Common myeloid progenitor, CD34-positive (primary cell): ENCODE measurements at regions not wholly inside any gene's neighbourhood (a gene's known extent, or its start where the extent isn't known, plus 50 kb on each side); places are given as distances from the start of the nearest gene placed in this dataset.

Experiments
- CTCF ChIA-PET: fragments of 350-600 bp; sonication (Branson Sonifier 250); formaldehyde crosslinking; loops from one replicate; lab custom pipeline; 2021; ENCODE audit warnings: antibody characterized with exemption; lab: Charles Lee
- POLR2A ChIA-PET: fragments of 350-600 bp; sonication (Branson Sonifier 250); formaldehyde crosslinking; loops from one replicate; lab custom pipeline; 2021; ENCODE audit warnings: antibody characterized with exemption; lab: Charles Lee
- DNase-seq, 3 donors: peaks; one replicate each; pipeline versions ENCODE4 v3.0.0 to v3.0.0-alpha.2; 2013
- H3K27ac ChIP-seq, 2 experiments: 1 replicate in 1 of 2; 2 replicates in 1 of 2; pipeline ENCODE4 v1.7.0; 2013; ENCODE audit warnings: inconsistent platforms in 2 of 2, low read length in 2 of 2, mild to moderate bottlenecking in 2 of 2, low read depth in 1 of 2, moderate library complexity in 1 of 2; ENCODE audit not compliant: severe bottlenecking in 2 of 2, insufficient read depth in 1 of 2, poor library complexity in 1 of 2
- H3K27me3 ChIP-seq, 5 experiments: replicated peaks in 2 of 5; 1 replicate in 3 of 5; 2 replicates in 2 of 5; pipeline versions ENCODE4 v1.6.1 to v1.7.0; 2013; ENCODE audit warnings: low read length in 4 of 5, mild to moderate bottlenecking in 2 of 5, moderate library complexity in 2 of 5, inconsistent platforms in 1 of 5; ENCODE audit not compliant: insufficient read depth in 5 of 5, control insufficient read depth in 4 of 5
- H3K36me3 ChIP-seq, 4 experiments: 1 replicate in 2 of 4; 2 replicates in 2 of 4; pipeline versions ENCODE4 v1.6.1 to v1.7.0; 2013; ENCODE audit warnings: low read length in 3 of 4, control low read depth in 1 of 4, mild to moderate bottlenecking in 1 of 4; ENCODE audit not compliant: control insufficient read depth in 4 of 4, insufficient read depth in 4 of 4
- H3K4me1 ChIP-seq, 4 experiments: 1 replicate in 3 of 4; 2 replicates in 1 of 4; pipeline versions ENCODE4 v1.6.1 to v1.7.1; 2013; ENCODE audit warnings: low read length in 3 of 4, mild to moderate bottlenecking in 3 of 4, control low read depth in 1 of 4, inconsistent platforms in 1 of 4, moderate library complexity in 1 of 4; ENCODE audit not compliant: control insufficient read depth in 4 of 4, insufficient read depth in 4 of 4; ENCODE audit errors: control extremely low read depth in 1 of 4
- H3K4me3 ChIP-seq, 7 experiments: 1 replicate in 4 of 7; 2 replicates in 3 of 7; pipeline versions ENCODE4 v1.5.1 to v1.7.0; 2013; ENCODE audit warnings: mild to moderate bottlenecking in 7 of 7, low read length in 6 of 7, moderate library complexity in 6 of 7, inconsistent platforms in 2 of 7, low read depth in 2 of 7, control low read depth in 1 of 7; ENCODE audit not compliant: insufficient read depth in 4 of 7, control insufficient read depth in 1 of 7; ENCODE audit errors: extremely low read depth in 1 of 7
- H3K9me3 ChIP-seq, 5 experiments: 1 replicate in 4 of 5; 2 replicates in 1 of 5; pipeline versions ENCODE4 v1.6.1 to v1.7.1; 2013; ENCODE audit warnings: low read length in 4 of 5, mild to moderate bottlenecking in 2 of 5, inconsistent platforms in 1 of 5, low read depth in 1 of 5, moderate library complexity in 1 of 5; ENCODE audit not compliant: control insufficient read depth in 4 of 5, insufficient read depth in 2 of 5; ENCODE audit errors: control extremely low read depth in 1 of 5
- WGBS: methylation state at CpG from one replicate; pipeline ENCODE4 v1.1.5; 2013; ENCODE audit not compliant: insufficient coverage; 5-methylcytosine and 5-hydroxymethylcytosine counted together

DNA sequence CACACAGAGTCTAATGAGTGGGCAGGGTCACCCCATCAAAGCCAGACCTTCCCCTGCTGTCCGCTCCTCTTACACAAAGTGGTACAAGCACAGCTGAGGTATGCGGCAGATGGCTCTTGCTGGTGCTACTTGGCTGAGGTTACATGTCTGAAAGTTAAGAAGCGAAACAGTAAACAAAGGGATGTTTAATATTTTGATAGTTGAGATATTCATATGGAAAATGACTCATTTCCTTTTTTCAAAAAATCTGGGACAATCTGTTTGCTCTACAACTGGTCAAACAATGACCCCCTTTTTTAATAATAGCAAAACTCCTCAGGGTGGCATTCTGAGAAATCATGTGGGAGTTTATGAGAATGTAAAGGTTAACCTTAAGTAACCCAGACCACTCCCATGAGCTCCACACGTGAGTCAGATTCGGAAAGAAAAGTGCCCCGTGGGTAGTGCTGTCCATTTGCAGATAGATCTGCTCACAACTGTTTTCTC, 245.3 kb downstream of the TBXT start:
- Histone ChIP-seq H3K4me3 (no peak overlapping the region), H3K27me3 (peaks cover 0 to 6% (median 0%) of the 10 kb centered on the region in 5 experiments), H3K4me1 (no peaks in the 10 kb centered on the region), H3K27ac (no peak overlapping the region), H3K9me3 (peaks cover 0 to 1% (median 0%) of the 10 kb centered on the region in 5 experiments), H3K36me3 (no peaks in the 10 kb centered on the region)
- WGBS, result 96% methylated on average over 3 of the region's 6 CpGs
- ChIA-PET CTCF (no interaction called here), POLR2A (no interaction called here)
- DNase-seq, result no peak

DNA sequence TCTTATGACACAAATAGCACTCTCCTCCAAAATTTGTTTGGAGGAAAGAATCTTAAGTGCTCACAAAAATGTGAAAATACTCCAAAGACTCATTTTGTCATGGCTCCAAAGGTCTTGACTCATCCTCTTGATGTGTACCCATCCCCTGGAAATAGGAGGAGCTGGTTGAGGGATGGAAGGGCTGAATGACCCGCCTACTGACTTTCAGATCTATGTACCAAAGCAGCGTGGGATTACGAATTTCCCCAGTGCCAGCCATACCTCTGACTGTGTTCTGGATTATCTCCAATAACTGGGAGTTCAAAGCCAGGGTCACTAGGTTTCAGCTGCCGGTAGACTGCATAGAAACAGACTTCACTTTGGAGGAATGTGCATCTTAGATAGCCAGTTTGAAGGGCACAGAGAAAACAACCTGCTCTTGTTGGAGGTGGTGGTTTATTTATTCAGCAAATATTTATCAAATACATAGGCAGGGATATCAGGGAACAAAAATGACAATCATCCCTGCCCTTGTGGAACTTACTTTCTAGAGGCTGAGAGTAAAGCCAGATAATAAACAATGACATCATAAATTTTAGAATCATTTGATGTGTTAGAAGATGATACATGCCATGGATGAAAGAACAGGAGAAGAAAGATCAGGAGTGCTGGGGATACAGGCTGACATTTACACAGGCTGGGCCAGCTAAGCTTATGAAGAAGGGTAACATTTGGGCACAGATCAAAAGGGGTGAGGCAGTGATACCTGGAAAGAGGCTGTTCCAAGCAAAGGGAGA, 246.6 kb downstream of the TBXT start:
- WGBS, result 100% methylated on average over 4 of the region's 4 CpGs
- Histone ChIP-seq H3K4me3 (no peak overlapping the region), H3K9me3 (no peaks in the 10 kb centered on the region), H3K36me3 (no peaks in the 10 kb centered on the region), H3K27ac (no peak overlapping the region), H3K27me3 (peaks cover 0 to 4% (median under 1%) of the 10 kb centered on the region in 5 experiments), H3K4me1 (no peaks in the 10 kb centered on the region)
- POLR2A ChIA-PET, result no interaction called here
- no peak for DNase-seq
- CTCF ChIA-PET, result no interaction called here

DNA sequence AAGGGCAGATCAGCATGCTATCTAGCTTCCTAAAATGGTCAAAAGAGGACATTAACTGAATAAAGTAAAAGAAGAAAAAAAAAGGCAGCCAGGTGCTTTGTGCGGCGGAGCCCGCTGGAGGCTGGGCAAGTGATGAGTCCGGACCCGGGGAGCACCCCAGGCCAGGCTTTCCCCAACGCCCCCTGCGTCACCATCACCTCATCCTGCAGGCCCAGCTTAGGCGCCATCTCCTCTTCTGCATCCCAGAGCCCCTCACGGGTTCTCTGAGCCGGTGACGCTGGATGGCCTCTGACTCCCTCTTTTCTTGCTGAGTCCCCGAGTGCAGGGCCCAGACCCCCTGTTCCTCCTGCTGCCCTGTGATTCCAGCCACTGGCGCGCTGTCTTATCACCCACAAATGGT, 250.1 kb downstream of the TBXT start:
- no peaks in the 10 kb centered on the region for H3K36me3 ChIP-seq
- H3K9me3 ChIP-seq, result no peaks in the 10 kb centered on the region
- CTCF ChIA-PET, result no interaction called here
- no peak for DNase-seq
- WGBS, result 92% methylated on average over 13 of the region's 14 CpGs
- POLR2A ChIA-PET, result no interaction called here
- H3K27me3 ChIP-seq, result peaks cover 0 to 6% (median 3%) of the 10 kb centered on the region in 5 experiments
- H3K4me3 ChIP-seq, result no peak overlapping the region
- H3K4me1 ChIP-seq, result no peaks in the 10 kb centered on the region
- H3K27ac ChIP-seq, result no peak overlapping the region

DNA sequence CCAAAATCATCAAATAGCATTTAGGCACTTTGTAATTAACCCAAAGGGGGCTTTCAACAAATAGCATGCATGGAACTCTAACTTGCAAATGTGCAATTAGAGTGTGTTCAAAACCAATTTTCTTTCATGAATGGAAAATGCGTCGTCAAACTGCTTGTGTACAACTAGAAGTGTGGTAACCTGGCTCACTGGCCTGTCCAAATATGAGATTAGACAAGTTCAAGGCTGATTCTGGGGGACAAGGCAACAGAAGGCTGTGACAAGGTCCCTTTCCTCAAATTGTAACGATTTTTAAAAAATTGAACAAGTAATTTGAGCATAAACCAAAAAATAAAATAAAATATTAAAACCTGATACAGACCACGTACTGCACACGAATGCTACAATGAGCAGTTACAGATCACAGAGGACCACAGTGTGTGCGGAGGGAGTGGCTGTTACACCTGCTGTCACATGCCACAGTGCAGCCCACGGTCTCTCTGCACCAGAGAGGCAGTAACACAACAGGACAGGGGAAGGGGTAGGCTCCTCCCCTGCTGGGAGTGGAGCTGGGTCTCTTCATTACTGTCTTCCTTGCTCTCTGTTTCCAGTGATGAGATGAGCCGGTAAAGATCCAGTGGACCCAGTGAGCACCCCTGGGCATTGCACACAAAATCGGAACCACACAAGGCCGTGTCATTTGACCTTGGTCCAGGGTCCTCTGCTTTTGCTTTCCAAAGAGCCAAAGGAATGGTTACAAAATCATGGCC, 252.2 kb upstream of the PDE10A start:
- ChIA-PET CTCF (no interaction called here), POLR2A (no interaction called here)

DNA sequence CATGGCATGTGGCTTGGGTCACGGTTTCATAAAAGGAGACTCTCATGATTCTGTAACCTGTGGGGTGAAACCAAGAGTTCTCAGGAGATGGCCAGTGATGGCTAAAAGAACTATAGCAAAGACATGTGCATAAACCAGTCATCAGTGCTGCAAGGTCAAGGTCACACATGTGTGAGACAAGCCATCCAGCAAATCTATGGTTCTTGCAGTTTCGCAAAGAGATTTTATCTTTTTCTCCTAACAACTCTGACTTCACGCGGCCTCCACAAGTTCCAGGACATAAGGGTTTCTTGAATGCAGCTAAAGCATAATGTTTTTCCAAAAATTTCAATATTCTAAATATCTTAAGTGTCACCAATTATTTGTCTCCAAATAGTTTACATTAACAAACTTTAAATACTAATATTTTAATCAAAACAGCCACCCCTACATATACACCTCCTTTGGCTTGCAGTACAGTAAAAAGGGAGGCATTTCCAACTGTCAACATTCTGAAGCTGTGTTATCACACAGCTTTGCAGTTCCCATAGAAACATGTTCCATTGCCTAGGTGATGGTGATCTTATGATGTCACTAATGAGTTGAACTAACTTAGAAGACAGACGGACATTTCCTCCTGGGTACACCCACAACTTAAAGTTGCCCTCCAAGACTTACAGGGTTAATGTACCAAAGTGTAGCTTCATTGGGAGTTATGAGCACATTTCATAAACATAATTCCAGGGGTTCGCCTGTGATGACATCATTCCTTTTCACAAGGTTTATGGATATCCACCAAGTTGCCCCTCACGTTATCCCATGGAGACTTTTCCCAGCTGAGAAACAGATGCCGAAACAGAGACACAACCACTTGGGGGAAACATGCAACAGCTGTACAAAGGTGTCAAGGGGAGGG, 250.9 kb upstream of the PDE10A start:
- CTCF ChIA-PET, result no interaction called here
- Histone ChIP-seq H3K27me3 (peaks cover 0 to 8% (median 3%) of the 10 kb centered on the region in 5 experiments), H3K27ac (no peak overlapping the region), H3K9me3 (no peaks in the 10 kb centered on the region), H3K4me3 (no peak overlapping the region), H3K4me1 (no peaks in the 10 kb centered on the region), H3K36me3 (no peaks in the 10 kb centered on the region)
- POLR2A ChIA-PET, result no interaction called here
- WGBS, result 88% methylated on average over 6 of the region's 8 CpGs
- DNase-seq, result no peak

More for the DNA sequence above, 252.2 kb upstream of the PDE10A start:
- H3K4me1 ChIP-seq, result no peaks in the 10 kb centered on the region
- H3K9me3 ChIP-seq, result no peaks in the 10 kb centered on the region
- H3K4me3 ChIP-seq, result no peak overlapping the region
- H3K27ac ChIP-seq, result no peak overlapping the region
- no peak for DNase-seq
- peaks cover 0 to 7% (median 3%) of the 10 kb centered on the region in 5 experiments for H3K27me3 ChIP-seq
- no peaks in the 10 kb centered on the region for H3K36me3 ChIP-seq
- WGBS, result 91% methylated on average over 9 of the region's 10 CpGs

DNA sequence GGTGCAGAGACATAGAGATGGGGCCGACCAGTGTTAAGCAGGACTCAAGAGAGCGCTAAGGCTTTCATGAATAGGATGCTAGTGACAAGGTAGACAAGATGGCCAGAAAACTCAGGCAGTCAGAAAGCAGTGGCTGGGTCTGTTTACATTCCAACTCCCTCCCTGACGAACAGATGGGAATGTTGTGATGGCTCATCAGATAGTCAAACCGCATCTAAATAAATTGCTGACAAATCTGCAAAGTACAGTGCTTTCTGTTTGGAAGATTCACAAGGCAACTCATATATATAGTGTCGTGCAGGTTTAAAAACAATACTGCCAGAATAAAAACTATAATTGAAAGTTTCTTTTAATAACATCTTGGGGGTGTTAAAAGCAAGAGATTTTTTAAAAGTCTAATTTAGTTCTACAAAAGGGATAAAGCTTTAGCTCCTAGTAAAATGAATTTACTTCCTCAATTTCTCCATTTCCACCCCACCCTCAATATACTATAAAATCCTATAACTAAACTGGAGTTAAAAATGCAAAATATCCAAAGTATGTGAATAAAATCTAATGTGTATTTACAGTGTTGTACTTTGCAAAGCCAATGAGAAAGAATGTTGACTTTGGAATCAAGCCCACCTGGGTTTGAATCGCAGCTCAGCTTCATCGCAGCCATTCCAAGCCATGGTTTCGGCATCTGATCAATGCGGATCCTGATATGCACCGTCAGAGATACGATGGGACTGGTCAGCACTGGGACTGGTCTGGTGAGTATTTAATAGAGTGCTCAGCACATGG, 247.3 kb upstream of the PDE10A start:
- Histone ChIP-seq H3K27ac (no peak overlapping the region), H3K4me3 (no peak overlapping the region), H3K4me1 (no peaks in the 10 kb centered on the region), H3K36me3 (no peaks in the 10 kb centered on the region), H3K9me3 (no peaks in the 10 kb centered on the region), H3K27me3 (peaks cover 0 to 13% (median 3%) of the 10 kb centered on the region in 5 experiments)
- no peak for DNase-seq
- POLR2A ChIA-PET, result no interaction called here
- WGBS, result 83% methylated on average over 5 of the region's 11 CpGs
- CTCF ChIA-PET, result no interaction called here
